ENCODE measurements at regions not wholly inside any gene's neighbourhood (a gene's known extent, or its start where the extent isn't known, plus 50 kb on each side); places are given as distances from the start of the nearest gene placed in this dataset.

GRCh38 chrX:8030361-8030760 is 103.1 kb upstream of the PNPLA4 start:
- WGBS: 83% methylated on average over 4 of the region's 4 CpGs
- TF ChIP-seq, protein P1, sequence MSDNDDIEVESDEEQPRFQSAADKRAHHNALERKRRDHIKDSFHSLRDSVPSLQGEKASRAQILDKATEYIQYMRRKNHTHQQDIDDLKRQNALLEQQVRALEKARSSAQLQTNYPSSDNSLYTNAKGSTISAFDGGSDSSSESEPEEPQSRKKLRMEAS (IDR thresholded peaks at IDR 0.05): no peak
- TF ChIP-seq ATF3 (IDR thresholded peaks at IDR 0.05): no peak
- no peak for TF ChIP-seq EGR1 (IDR thresholded peaks at IDR 0.05; ENCODE audit: low read depth in 2 of 2)
- no peak for TF ChIP-seq YY1 (IDR thresholded peaks at IDR 0.05)
- TF ChIP-seq REST (IDR thresholded peaks at IDR 0.05): no peak
- TF ChIP-seq GABPA (IDR thresholded peaks at IDR 0.05 in 1 of 2, conservative IDR thresholded peaks at IDR 0.05 in 1 of 2): no peak
- Histone ChIP-seq H3K36me3 (ENCODE audit: control insufficient read depth in 4 of 4, insufficient read depth in 3 of 4, low read depth in 1 of 4, low read length in 3 of 4) (no peaks in the 10 kb centered on the region), H3K9me3 (ENCODE audit: control insufficient read depth in 4 of 4, low read length in 3 of 4) (no peaks in the 10 kb centered on the region), H3K4me3 (ENCODE audit: low read depth in 1 of 3, low read length in 3 of 3) (no peak overlapping the region), H3K9ac (ENCODE audit: low read depth in 1 of 2, low read length in 2 of 2) (no peak overlapping the region), H3K27me3 (ENCODE audit: control insufficient read depth in 4 of 4, insufficient read depth in 4 of 4, low read length in 3 of 4) (no peaks in the 10 kb centered on the region), H3K4me1 (ENCODE audit: control insufficient read depth in 4 of 4, insufficient read depth in 4 of 4, low read length in 3 of 4) (peaks cover 0 to 8% (median 2%) of the 10 kb centered on the region in 4 donors), H3K27ac (ENCODE audit: low read depth in 1 of 2, low read length in 2 of 2) (no peak overlapping the region)
- DNase-seq (ENCODE audit: low spot score): no peak

DNA sequence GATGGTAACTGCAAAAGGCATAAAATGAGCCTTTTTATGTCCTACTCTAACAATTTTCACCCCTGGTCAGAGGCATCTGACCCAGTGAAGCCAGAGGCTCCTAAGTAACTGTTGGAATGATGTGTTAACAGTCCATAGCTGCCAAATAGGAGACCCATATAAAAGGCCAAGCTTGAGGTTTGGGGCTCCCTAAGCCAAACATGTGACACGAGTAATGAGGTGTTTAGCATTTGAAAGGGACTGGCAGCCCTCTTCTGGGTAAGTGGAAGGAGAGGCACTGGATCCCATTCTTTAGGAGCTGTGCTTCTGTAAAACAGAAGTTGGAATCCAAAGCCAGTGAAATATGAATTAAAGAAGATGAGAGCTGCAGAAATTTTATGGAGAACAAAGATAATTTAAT is 100.6 kb upstream of the PNPLA4 start:
- Histone ChIP-seq H3K36me3 (ENCODE audit: control insufficient read depth in 4 of 4, insufficient read depth in 3 of 4, low read depth in 1 of 4, low read length in 3 of 4) (no peaks in the 10 kb centered on the region), H3K27ac (ENCODE audit: low read depth in 1 of 2, low read length in 2 of 2) (no peak overlapping the region), H3K4me1 (ENCODE audit: control insufficient read depth in 4 of 4, insufficient read depth in 4 of 4, low read length in 3 of 4) (peaks cover 0 to 10% (median 3%) of the 10 kb centered on the region in 4 donors), H3K9ac (ENCODE audit: low read depth in 1 of 2, low read length in 2 of 2) (no peak overlapping the region), H3K4me3 (ENCODE audit: low read depth in 1 of 3, low read length in 3 of 3) (no peak overlapping the region), H3K27me3 (ENCODE audit: control insufficient read depth in 4 of 4, insufficient read depth in 4 of 4, low read length in 3 of 4) (no peaks in the 10 kb centered on the region), H3K9me3 (ENCODE audit: control insufficient read depth in 4 of 4, low read length in 3 of 4) (no peaks in the 10 kb centered on the region)
- WGBS: 17% methylated on average over 1 of the region's 1 CpG
- TF ChIP-seq, protein P1 (IDR thresholded peaks at IDR 0.05): no peak
- TF ChIP-seq FOXA1 (IDR thresholded peaks at IDR 0.05) (no peak), EGR1 (IDR thresholded peaks at IDR 0.05; ENCODE audit: low read depth in 2 of 2) (no peak), JUND (IDR thresholded peaks at IDR 0.05) (no peak), SP1 (IDR thresholded peaks at IDR 0.05) (no peak), REST (IDR thresholded peaks at IDR 0.05) (no peak), TAF1 (conservative IDR thresholded peaks at IDR 0.05) (no peak), NR2F2 (IDR thresholded peaks at IDR 0.05) (no peak), YY1 (IDR thresholded peaks at IDR 0.05) (no peak), FOXA2 (IDR thresholded peaks at IDR 0.05) (no peak)
- TF ChIP-seq, protein P2, sequence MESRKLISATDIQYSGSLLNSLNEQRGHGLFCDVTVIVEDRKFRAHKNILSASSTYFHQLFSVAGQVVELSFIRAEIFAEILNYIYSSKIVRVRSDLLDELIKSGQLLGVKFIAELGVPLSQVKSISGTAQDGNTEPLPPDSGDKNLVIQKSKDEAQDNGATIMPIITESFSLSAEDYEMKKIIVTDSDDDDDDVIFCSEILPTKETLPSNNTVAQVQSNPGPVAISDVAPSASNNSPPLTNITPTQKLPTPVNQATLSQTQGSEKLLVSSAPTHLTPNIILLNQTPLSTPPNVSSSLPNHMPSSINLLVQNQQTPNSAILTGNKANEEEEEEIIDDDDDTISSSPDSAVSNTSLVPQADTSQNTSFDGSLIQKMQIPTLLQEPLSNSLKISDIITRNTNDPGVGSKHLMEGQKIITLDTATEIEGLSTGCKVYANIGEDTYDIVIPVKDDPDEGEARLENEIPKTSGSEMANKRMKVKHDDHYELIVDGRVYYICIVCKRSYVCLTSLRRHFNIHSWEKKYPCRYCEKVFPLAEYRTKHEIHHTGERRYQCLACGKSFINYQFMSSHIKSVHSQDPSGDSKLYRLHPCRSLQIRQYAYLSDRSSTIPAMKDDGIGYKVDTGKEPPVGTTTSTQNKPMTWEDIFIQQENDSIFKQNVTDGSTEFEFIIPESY (IDR thresholded peaks at IDR 0.05): no peak
- DNase-seq (ENCODE audit: low spot score): no peak

Measured in liver (tissue), 7 donors.